ENCODE measurements at regions not wholly inside any gene's neighbourhood (a gene's known extent, or its start where the extent isn't known, plus 50 kb on each side); places are given as distances from the start of the nearest gene placed in this dataset.

GRCh38 chr12:67377541-67377940 lies 108.4 kb downstream of the CAND1 start:
- TF ChIP-seq SMC3 (IDR thresholded peaks at IDR 0.05; ENCODE audit: borderline replicate concordance, low read length) = no peak
- TF ChIP-seq CHD4 (IDR thresholded peaks at IDR 0.05) = no peak
- TF ChIP-seq EED (IDR thresholded peaks at IDR 0.05; ENCODE audit: low read depth) = no peak
- TF ChIP-seq HCFC1 (IDR thresholded peaks at IDR 0.05; ENCODE audit: low read length) = no peak
- no peak for TF ChIP-seq FOXK2 (IDR thresholded peaks at IDR 0.05)
- no peak for TF ChIP-seq SKIL (IDR thresholded peaks at IDR 0.05; ENCODE audit: low read depth, poor library complexity, severe bottlenecking)
- TF ChIP-seq MXI1 (IDR thresholded peaks at IDR 0.05; ENCODE audit: low read depth, low read length) = no peak
- no peak for TF ChIP-seq RFX5 (IDR thresholded peaks at IDR 0.05; ENCODE audit: low read depth, low read length)
- no peak for TF ChIP-seq CTCF (IDR thresholded peaks at IDR 0.05 in 2 of 3, conservative IDR thresholded peaks at IDR 0.05 in 1 of 3; ENCODE audit: control insufficient read depth in 2 of 3, extremely low read depth in 1 of 3, insufficient read depth in 1 of 3, low read depth in 3 of 3, low read length in 3 of 3)
- no peak for TF ChIP-seq NR2C2 (IDR thresholded peaks at IDR 0.05; ENCODE audit: borderline replicate concordance, control insufficient read depth, insufficient read length, low read depth)
- no peak for TF ChIP-seq KAT2A (conservative IDR thresholded peaks at IDR 0.05; ENCODE audit: control insufficient read depth, low read depth, low read length)
- no peak for TF ChIP-seq TCF12 (IDR thresholded peaks at IDR 0.05; ENCODE audit: low read depth, low read length)
- TF ChIP-seq ZBTB11 (CRISPR knock-in tag; IDR thresholded peaks at IDR 0.05) = no peak
- TF ChIP-seq BHLHE40 (IDR thresholded peaks at IDR 0.05; ENCODE audit: borderline replicate concordance in 1 of 2, low read depth in 2 of 2, low read length in 1 of 2) = no peak
- no peak for TF ChIP-seq POLR2AphosphoS2 (IDR thresholded peaks at IDR 0.05; ENCODE audit: low read depth, low read length)
- 59% methylated on average over 4 of the region's 4 CpGs for WGBS (ENCODE audit: insufficient coverage, insufficient replicate concordance, low lambda C conversion rate, missing lambda C conversion rate)

More at GRCh38 chr12:67377541-67377940, 108.4 kb downstream of the CAND1 start:
- Histone ChIP-seq H3K9me3 (replicated peaks; ENCODE audit: control insufficient read depth, insufficient read depth, low read length) (no peaks in the 10 kb centered on the region; the same call in 2 of the 3 replicates), H3K36me3 (ENCODE audit: control insufficient read depth in 2 of 2, insufficient read depth in 2 of 2, low read length in 1 of 2) (no peaks in the 10 kb centered on the region), H3K27ac (ENCODE audit: control insufficient read depth, insufficient read depth) (no peak overlapping the region), H3K27me3 (replicated peaks in 1 of 2; ENCODE audit: control insufficient read depth in 2 of 2, insufficient read depth in 2 of 2, low read length in 1 of 2) (no peaks in the 10 kb centered on the region), H3K4me1 (ENCODE audit: control insufficient read depth, insufficient read depth, low read length) (no peaks in the 10 kb centered on the region), H2AFZ (ENCODE audit: control insufficient read depth, low read depth, low read length) (no peak overlapping the region), H3K9ac (ENCODE audit: control insufficient read depth, insufficient read depth, low read length) (no peak overlapping the region), H4K20me1 (ENCODE audit: control insufficient read depth, insufficient read depth) (no peaks in the 10 kb centered on the region), H3K79me2 (ENCODE audit: control insufficient read depth, insufficient read depth, low read length) (no peaks in the 10 kb centered on the region), H3K4me2 (ENCODE audit: control insufficient read depth, insufficient read depth) (no peak overlapping the region), H3K4me3 (no peak overlapping the region)
- DNase-seq (ENCODE audit: low read depth, low spot score) = no peak
- no TSS peak for BruUV-seq (replicated peaks)
- in situ Hi-C loops (cut with MboI) (no loop called here), intact Hi-C loops (cut with micrococcal nuclease; ENCODE audit: unreplicated experiment) (no loop called here)
- no peak for ATAC-seq
- ChIA-PET SMC1A (ENCODE audit: uncharacterized antibody, unreplicated experiment) (no interaction called here), RAD21 (ENCODE audit: unreplicated experiment) (no interaction called here), POLR2A (no interaction called here), CTCF (no interaction called here)
- no peak for FAIRE-seq

All from GM12878 (cell line).